Lower leg skin (tissue), 4 donors: ENCODE measurements at regions not wholly inside any gene's neighbourhood (a gene's known extent, or its start where the extent isn't known, plus 50 kb on each side); places are given as distances from the start of the nearest gene placed in this dataset.
A peak's percentile ranks its signal among the peaks of the same experiment; 100 is the strongest.

Experiments
- DNase-seq, 2 donors: peaks; one replicate each; pipeline ENCODE4 v3.0.0-alpha.2; 2019; ENCODE audit warnings: low spot score in 2 of 2
- H3K4me3 ChIP-seq: fragments of 200-600 bp; sonication (generic); 2 replicates; pipeline ENCODE4 v1.5.1; 2017; ENCODE audit warnings: mild to moderate bottlenecking, low read depth; ENCODE audit not compliant: poor library complexity, severe bottlenecking
- CTCF ChIP-seq, 3 donors: fragments of 450-650 bp; IDR thresholded peaks; one replicate each; pipeline ENCODE4 v1.5.1; 2016; ENCODE audit warnings: antibody characterized with exemption in 3 of 3, mild to moderate bottlenecking in 3 of 3, moderate library complexity in 2 of 3
- POLR2A ChIP-seq, 2 donors: fragments of 450-650 bp; IDR thresholded peaks; one replicate each; pipeline ENCODE4 v1.6.1; 2016 to 2017; ENCODE audit warnings: antibody characterized with exemption in 2 of 2, mild to moderate bottlenecking in 1 of 2, moderate library complexity in 1 of 2
- WGBS, 2 donors: methylation state at CpG; one replicate each; pipeline ENCODE4 v1.1.5; 2018; 5-methylcytosine and 5-hydroxymethylcytosine counted together
- intact Hi-C: fragments of 100-400 bp; cut with DNase I; formaldehyde crosslinking; loops from one replicate; pipeline ENCODE4 v1.15.0; 2023; ENCODE audit warnings: low total_unique reads
- microRNA-seq, 2 donors: library from miRNA; unstranded; fragments of <30 nt; microRNA quantifications; one replicate each; pipeline ENCODE4, GENCODE V29; 2016; ENCODE audit warnings: borderline replicate concordance in 2 of 2, borderline number of aligned reads in 1 of 2

- peak in 1 of 2 donors; percentile 46 for DNase-seq
- TF ChIP-seq POLR2A (IDR thresholded peaks at IDR 0.05) (no peak), CTCF (IDR thresholded peaks at IDR 0.05) (no peak)
- 83 to 85% methylated on average over 13 to 15 of the region's 15 CpGs for WGBS, 2 donors
- H3K4me3 ChIP-seq = no peak overlapping the region
- intact Hi-C loops = no loop called here
Measured at GRCh38 chr22:47225931-47226633, 463.6 kb downstream of the TBC1D22A start.

- peak in 1 of 2 donors; percentile 60 for DNase-seq
- no peak for TF ChIP-seq CTCF (IDR thresholded peaks at IDR 0.05)
- no peak for TF ChIP-seq POLR2A (IDR thresholded peaks at IDR 0.05)
- H3K4me3 ChIP-seq = no peak overlapping the region
- intact Hi-C loops = no loop called here
- 89 to 95% methylated on average over 11 of the region's 11 CpGs for WGBS, 2 donors
Measured at GRCh38 chr22:47225080-47225930, 462.9 kb downstream of the TBC1D22A start.

Small RNA genes in the stretch of these regions (microRNA-seq; reads per million reads assigned to microRNA genes)
- gene MIR3201 (0 reads per million in 2 donors), gene MIR3667 (0 to 0.68 reads per million in 2 donors), gene MIR4535 (0 reads per million in 2 donors)
